ENCODE measurements at regions not wholly inside any gene's neighbourhood (a gene's known extent, or its start where the extent isn't known, plus 50 kb on each side); places are given as distances from the start of the nearest gene placed in this dataset.

DNA sequence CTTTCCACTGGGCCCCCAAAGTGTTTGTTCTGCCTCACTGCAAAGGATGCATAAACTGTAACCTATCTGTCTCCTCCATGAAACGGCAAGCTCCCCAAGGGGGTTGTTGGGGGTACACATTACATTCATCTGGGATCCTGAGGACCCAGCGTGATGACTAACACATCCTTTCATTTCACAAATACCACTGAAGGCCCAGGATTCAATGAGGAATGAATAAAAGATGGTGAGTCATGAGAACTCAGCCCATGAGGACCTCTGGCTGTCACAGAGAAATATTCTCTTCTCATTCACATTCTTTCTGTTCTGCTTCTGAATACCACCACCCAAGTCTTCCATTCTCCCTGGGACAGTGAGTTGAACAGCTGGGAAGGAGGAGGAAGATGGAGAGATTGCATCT, 149.8 kb downstream of the RBFOX3 start:
- Histone ChIP-seq H3K27ac (ENCODE audit: insufficient read depth, low read length, poor library complexity, severe bottlenecking) (no peak overlapping the region), H3K4me3 (ENCODE audit: low read depth, low read length) (no peak overlapping the region), H3K27me3 (ENCODE audit: control insufficient read depth, insufficient read depth, low read length) (no peaks in the 10 kb centered on the region), H3K36me3 (ENCODE audit: control insufficient read depth, insufficient read depth, low read length) (no peaks in the 10 kb centered on the region), H3K4me1 (ENCODE audit: control insufficient read depth, insufficient read depth, low read length, poor library complexity, severe bottlenecking) (no peaks in the 10 kb centered on the region), H3K9me3 (ENCODE audit: control insufficient read depth in 2 of 2, low read length in 2 of 2) (no peaks in the 10 kb centered on the region)
- DNase-seq: no peak
- H3K4me3 Mint-ChIP-seq: no peak overlapping the region
- no peaks in the 10 kb centered on the region for H3K36me3 Mint-ChIP-seq
- H3K9me3 Mint-ChIP-seq: peaks cover 0 to 3% (median 0%) of the 10 kb centered on the region in 7 donors
- H3K27ac Mint-ChIP-seq: no peak overlapping the region
- peaks cover 1% of the 10 kb centered on the region for H3K27me3 Mint-ChIP-seq
- H3K4me1 Mint-ChIP-seq: no peaks in the 10 kb centered on the region
- no peak for ATAC-seq (ENCODE audit: low read depth in 2 of 2)

DNA sequence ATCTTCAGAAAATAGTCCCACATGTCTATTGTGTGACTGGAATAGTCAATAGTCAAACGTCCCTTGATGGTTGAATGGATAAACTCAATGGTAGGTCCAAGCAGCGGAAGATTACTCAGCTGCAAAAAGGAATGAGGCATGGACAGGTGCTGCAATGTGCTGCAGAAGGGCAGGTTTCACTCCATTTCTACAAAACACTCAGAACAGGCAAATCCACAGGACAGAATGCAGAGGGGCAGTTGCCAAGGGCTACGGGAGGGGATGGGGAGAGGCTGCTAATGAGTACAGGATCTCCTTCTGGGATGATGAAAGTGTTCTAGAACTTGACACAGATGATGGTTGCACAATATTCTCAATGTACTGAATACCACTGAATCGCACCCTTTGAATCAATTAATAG, 151.0 kb downstream of the RBFOX3 start:
- Mint-ChIP-seq H3K27ac (no peak overlapping the region), H3K27me3 (peaks cover 6% of the 10 kb centered on the region), H3K9me3 (peaks cover 0 to 3% (median 0%) of the 10 kb centered on the region in 7 donors), H3K4me3 (peak overlapping the region in 1 of 4 donors; percentile 28), H3K4me1 (no peaks in the 10 kb centered on the region), H3K36me3 (no peaks in the 10 kb centered on the region)
- H3K4me1 ChIP-seq (ENCODE audit: control insufficient read depth, insufficient read depth, low read length, poor library complexity, severe bottlenecking): no peaks in the 10 kb centered on the region
- no peaks in the 10 kb centered on the region for H3K36me3 ChIP-seq (ENCODE audit: control insufficient read depth, insufficient read depth, low read length)
- no peak overlapping the region for H3K4me3 ChIP-seq (ENCODE audit: low read depth, low read length)
- H3K27ac ChIP-seq (ENCODE audit: insufficient read depth, low read length, poor library complexity, severe bottlenecking): no peak overlapping the region
- H3K9me3 ChIP-seq (ENCODE audit: control insufficient read depth in 2 of 2, low read length in 2 of 2): no peaks in the 10 kb centered on the region
- ATAC-seq (ENCODE audit: low read depth in 2 of 2) (no peak), DNase-seq (no peak)
- H3K27me3 ChIP-seq (ENCODE audit: control insufficient read depth, insufficient read depth, low read length): no peaks in the 10 kb centered on the region

DNA sequence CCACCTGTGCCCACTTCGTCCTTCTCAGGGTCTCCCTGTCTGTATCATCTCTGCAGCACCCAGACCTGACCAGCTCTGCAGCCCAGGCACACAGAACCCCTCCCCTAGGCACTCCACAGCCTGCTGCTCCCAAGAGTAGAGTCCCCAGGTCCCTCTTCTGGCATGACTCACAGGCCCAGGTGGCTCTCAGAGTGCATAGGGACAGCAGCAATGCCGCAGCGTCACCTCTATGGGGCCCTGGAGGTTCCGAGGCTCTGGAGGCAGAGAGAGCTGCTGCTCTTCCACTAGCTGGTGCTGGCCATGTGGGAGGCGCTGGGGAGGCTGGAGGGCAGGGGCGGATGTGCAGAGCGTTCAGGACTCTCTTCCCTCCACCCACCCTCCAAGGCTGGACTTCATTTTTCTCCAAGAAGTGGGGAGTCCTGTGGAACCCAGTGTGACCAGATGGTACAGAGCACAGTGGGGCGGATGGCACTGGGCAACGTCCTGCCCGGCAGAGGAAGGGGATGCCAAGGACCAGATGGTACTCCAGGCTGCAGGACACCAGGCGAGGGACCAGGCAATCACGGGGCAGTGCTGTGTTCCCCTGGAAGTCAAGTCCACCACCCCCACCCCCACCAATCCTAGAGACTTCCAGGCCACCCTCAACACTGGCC, 151.7 kb downstream of the RBFOX3 start:
- Mint-ChIP-seq H3K9me3 (peaks cover 0 to 3% (median 0%) of the 10 kb centered on the region in 7 donors), H3K36me3 (no peaks in the 10 kb centered on the region), H3K4me1 (no peaks in the 10 kb centered on the region), H3K27ac (no peak overlapping the region), H3K27me3 (peaks cover 6% of the 10 kb centered on the region), H3K4me3 (no peak overlapping the region)
- no peak for ATAC-seq (ENCODE audit: low read depth in 2 of 2)
- no peaks in the 10 kb centered on the region for H3K27me3 ChIP-seq (ENCODE audit: control insufficient read depth, insufficient read depth, low read length)
- no peak overlapping the region for H3K4me3 ChIP-seq (ENCODE audit: low read depth, low read length)
- H3K4me1 ChIP-seq (ENCODE audit: control insufficient read depth, insufficient read depth, low read length, poor library complexity, severe bottlenecking): no peaks in the 10 kb centered on the region
- DNase-seq: no peak
- H3K27ac ChIP-seq (ENCODE audit: insufficient read depth, low read length, poor library complexity, severe bottlenecking): no peak overlapping the region
- H3K9me3 ChIP-seq (ENCODE audit: control insufficient read depth in 2 of 2, low read length in 2 of 2): no peaks in the 10 kb centered on the region
- no peaks in the 10 kb centered on the region for H3K36me3 ChIP-seq (ENCODE audit: control insufficient read depth, insufficient read depth, low read length)

DNA sequence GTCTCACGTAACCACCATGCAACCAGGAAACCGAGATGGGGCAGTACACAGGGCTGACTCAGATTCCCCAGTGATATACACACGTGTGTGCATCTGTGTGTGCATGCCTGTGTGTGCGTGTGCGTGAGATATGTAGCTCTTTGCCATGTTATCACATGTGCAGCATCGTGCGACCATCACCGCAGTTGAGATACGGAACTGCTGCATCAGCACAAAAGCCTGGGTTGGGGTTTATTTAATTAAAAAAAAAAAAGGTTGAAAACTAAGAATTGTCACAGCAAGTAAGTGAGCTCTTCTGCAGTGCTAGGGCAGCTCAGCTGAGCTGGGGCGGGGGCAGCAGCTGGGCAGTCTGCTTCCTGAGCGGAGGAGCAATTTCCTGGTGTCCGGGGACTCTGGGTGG, 152.5 kb downstream of the RBFOX3 start:
- peaks cover 6% of the 10 kb centered on the region for H3K27me3 Mint-ChIP-seq
- ATAC-seq (ENCODE audit: low read depth in 2 of 2) (no peak), DNase-seq (no peak)
- H3K9me3 Mint-ChIP-seq: peaks cover 0 to 3% (median 0%) of the 10 kb centered on the region in 7 donors
- no peaks in the 10 kb centered on the region for H3K4me1 Mint-ChIP-seq
- H3K4me3 Mint-ChIP-seq: no peak overlapping the region
- H3K36me3 Mint-ChIP-seq: no peaks in the 10 kb centered on the region
- no peak overlapping the region for H3K27ac Mint-ChIP-seq
- no peaks in the 10 kb centered on the region for H3K9me3 ChIP-seq (ENCODE audit: control insufficient read depth in 2 of 2, low read length in 2 of 2)
- no peak overlapping the region for H3K4me3 ChIP-seq (ENCODE audit: low read depth, low read length)
- H3K4me1 ChIP-seq (ENCODE audit: control insufficient read depth, insufficient read depth, low read length, poor library complexity, severe bottlenecking): no peaks in the 10 kb centered on the region
- no peaks in the 10 kb centered on the region for H3K27me3 ChIP-seq (ENCODE audit: control insufficient read depth, insufficient read depth, low read length)
- H3K36me3 ChIP-seq (ENCODE audit: control insufficient read depth, insufficient read depth, low read length): no peaks in the 10 kb centered on the region
- no peak overlapping the region for H3K27ac ChIP-seq (ENCODE audit: insufficient read depth, low read length, poor library complexity, severe bottlenecking)

DNA sequence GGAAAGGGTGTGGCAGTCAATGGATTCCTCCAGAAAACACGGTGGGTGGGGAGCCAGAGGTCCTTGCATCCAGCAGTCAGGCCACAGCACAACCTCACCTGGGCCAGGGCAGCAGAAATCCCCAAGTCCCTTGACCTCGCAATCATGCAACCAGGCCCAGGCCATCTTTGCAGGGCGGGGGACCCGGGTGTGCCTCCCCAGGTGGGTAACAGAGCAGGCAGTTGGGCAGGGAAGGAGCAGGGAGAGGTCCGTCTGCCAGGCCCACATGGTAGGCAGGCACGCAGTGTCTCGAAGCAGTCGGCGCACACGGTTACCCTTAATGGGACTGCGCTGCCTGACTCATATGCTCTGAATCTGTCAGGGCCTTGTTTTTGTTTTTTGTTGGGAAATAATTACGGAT, 153.0 kb downstream of the RBFOX3 start:
- Mint-ChIP-seq H3K4me1 (no peaks in the 10 kb centered on the region), H3K27me3 (peaks cover 6% of the 10 kb centered on the region), H3K36me3 (no peaks in the 10 kb centered on the region), H3K27ac (no peak overlapping the region), H3K9me3 (peaks cover 0 to 3% (median 0%) of the 10 kb centered on the region in 7 donors), H3K4me3 (no peak overlapping the region)
- DNase-seq (no peak), ATAC-seq (ENCODE audit: low read depth in 2 of 2) (no peak)
- Histone ChIP-seq H3K27ac (ENCODE audit: insufficient read depth, low read length, poor library complexity, severe bottlenecking) (no peak overlapping the region), H3K36me3 (ENCODE audit: control insufficient read depth, insufficient read depth, low read length) (no peaks in the 10 kb centered on the region), H3K27me3 (ENCODE audit: control insufficient read depth, insufficient read depth, low read length) (no peaks in the 10 kb centered on the region), H3K4me3 (ENCODE audit: low read depth, low read length) (no peak overlapping the region), H3K4me1 (ENCODE audit: control insufficient read depth, insufficient read depth, low read length, poor library complexity, severe bottlenecking) (no peaks in the 10 kb centered on the region), H3K9me3 (ENCODE audit: control insufficient read depth in 2 of 2, low read length in 2 of 2) (no peaks in the 10 kb centered on the region)

DNA sequence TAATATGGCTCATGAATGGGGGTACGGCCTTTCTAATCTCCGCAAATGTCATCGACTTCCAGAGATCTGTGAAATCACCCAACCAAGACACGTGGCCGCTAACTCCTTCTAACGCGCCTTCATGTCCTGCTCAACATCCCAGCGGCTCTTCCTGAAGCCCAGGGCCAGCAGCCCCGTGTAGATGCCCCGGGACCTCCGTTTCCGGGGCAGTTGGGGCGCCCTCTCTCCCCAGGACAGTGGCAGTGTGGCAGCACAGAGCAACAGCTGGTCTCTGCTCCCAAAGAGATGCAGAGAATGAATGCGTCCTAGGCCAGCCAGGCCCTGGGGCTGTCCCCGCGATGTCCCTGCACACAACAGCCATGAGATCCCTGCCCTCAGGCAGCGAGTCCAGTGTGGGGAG, 153.5 kb downstream of the RBFOX3 start:
- Histone ChIP-seq H3K36me3 (ENCODE audit: control insufficient read depth, insufficient read depth, low read length) (no peaks in the 10 kb centered on the region), H3K27ac (ENCODE audit: insufficient read depth, low read length, poor library complexity, severe bottlenecking) (no peak overlapping the region), H3K4me1 (ENCODE audit: control insufficient read depth, insufficient read depth, low read length, poor library complexity, severe bottlenecking) (no peaks in the 10 kb centered on the region), H3K9me3 (ENCODE audit: control insufficient read depth in 2 of 2, low read length in 2 of 2) (no peaks in the 10 kb centered on the region), H3K27me3 (ENCODE audit: control insufficient read depth, insufficient read depth, low read length) (no peaks in the 10 kb centered on the region), H3K4me3 (ENCODE audit: low read depth, low read length) (no peak overlapping the region)
- DNase-seq (no peak), ATAC-seq (ENCODE audit: low read depth in 2 of 2) (no peak)
- no peaks in the 10 kb centered on the region for H3K36me3 Mint-ChIP-seq
- no peak overlapping the region for H3K4me3 Mint-ChIP-seq
- no peaks in the 10 kb centered on the region for H3K4me1 Mint-ChIP-seq
- peaks cover 6% of the 10 kb centered on the region for H3K27me3 Mint-ChIP-seq
- H3K27ac Mint-ChIP-seq: no peak overlapping the region
- peaks cover 0 to 3% (median 0%) of the 10 kb centered on the region in 7 donors for H3K9me3 Mint-ChIP-seq

DNA sequence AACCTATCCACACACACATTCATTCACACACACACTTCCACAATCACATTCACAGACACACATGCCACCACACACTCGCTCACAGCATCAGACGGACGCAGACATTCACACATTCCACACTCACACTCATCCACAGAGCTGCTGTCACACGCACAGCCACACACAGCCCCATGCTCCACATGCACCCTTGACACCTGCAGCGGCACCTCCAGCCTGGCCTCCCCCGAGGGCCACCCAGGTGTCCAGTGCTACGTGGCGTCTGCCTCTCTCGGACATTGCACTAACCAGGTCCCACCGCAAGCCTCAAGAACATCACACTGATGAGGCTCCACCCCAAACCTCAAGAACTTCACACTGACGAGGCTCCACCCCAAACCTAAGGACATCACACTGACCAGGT, 155.2 kb downstream of the RBFOX3 start:
- Mint-ChIP-seq H3K27ac (no peak overlapping the region), H3K9me3 (peaks cover 0 to 3% (median 0%) of the 10 kb centered on the region in 7 donors), H3K4me3 (no peak overlapping the region), H3K36me3 (no peaks in the 10 kb centered on the region), H3K4me1 (no peaks in the 10 kb centered on the region), H3K27me3 (peaks cover 6% of the 10 kb centered on the region)
- H3K36me3 ChIP-seq (ENCODE audit: control insufficient read depth, insufficient read depth, low read length): no peaks in the 10 kb centered on the region
- H3K9me3 ChIP-seq (ENCODE audit: control insufficient read depth in 2 of 2, low read length in 2 of 2): no peaks in the 10 kb centered on the region
- DNase-seq: no peak
- no peak overlapping the region for H3K4me3 ChIP-seq (ENCODE audit: low read depth, low read length)
- no peak overlapping the region for H3K27ac ChIP-seq (ENCODE audit: insufficient read depth, low read length, poor library complexity, severe bottlenecking)
- H3K4me1 ChIP-seq (ENCODE audit: control insufficient read depth, insufficient read depth, low read length, poor library complexity, severe bottlenecking): no peaks in the 10 kb centered on the region
- no peak for ATAC-seq (ENCODE audit: low read depth in 2 of 2)
- no peaks in the 10 kb centered on the region for H3K27me3 ChIP-seq (ENCODE audit: control insufficient read depth, insufficient read depth, low read length)

DNA sequence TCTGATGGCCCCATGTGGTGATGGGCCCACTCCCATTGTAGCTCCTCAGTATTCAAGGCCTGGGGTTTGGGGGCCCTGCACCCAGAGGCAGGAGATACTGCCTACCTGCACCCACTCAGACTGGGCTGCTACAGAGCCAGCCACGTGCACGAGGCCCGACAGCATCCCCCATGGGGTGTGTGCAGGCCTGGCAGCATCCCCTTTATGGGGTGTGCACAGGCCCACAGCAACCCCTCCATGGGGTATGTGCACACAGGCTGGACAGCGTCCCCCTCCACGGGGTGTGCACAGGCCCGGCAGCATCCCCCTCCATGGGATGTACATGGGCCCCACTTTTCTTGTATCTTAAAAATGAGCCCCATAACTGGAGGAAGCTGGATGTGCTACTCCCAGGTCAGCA, 156.0 kb downstream of the RBFOX3 start:
- Histone ChIP-seq H3K36me3 (ENCODE audit: control insufficient read depth, insufficient read depth, low read length) (no peaks in the 10 kb centered on the region), H3K4me3 (ENCODE audit: low read depth, low read length) (no peak overlapping the region), H3K9me3 (ENCODE audit: control insufficient read depth in 2 of 2, low read length in 2 of 2) (no peaks in the 10 kb centered on the region), H3K27me3 (ENCODE audit: control insufficient read depth, insufficient read depth, low read length) (no peaks in the 10 kb centered on the region), H3K4me1 (ENCODE audit: control insufficient read depth, insufficient read depth, low read length, poor library complexity, severe bottlenecking) (no peaks in the 10 kb centered on the region), H3K27ac (ENCODE audit: insufficient read depth, low read length, poor library complexity, severe bottlenecking) (no peak overlapping the region)
- Mint-ChIP-seq H3K4me3 (peak overlapping the region in 1 of 4 donors; percentile 61), H3K27me3 (peaks cover 6% of the 10 kb centered on the region), H3K4me1 (no peaks in the 10 kb centered on the region), H3K36me3 (no peaks in the 10 kb centered on the region), H3K27ac (no peak overlapping the region), H3K9me3 (peaks cover 0 to under 1% (median 0%) of the 10 kb centered on the region in 7 donors)
- ATAC-seq (ENCODE audit: low read depth in 2 of 2) (no peak), DNase-seq (no peak)

Measured in CD4-positive, CD25-positive, alpha-beta regulatory T cell (primary cell).